ENCODE measurements at regions not wholly inside any gene's neighbourhood (a gene's known extent, or its start where the extent isn't known, plus 50 kb on each side); places are given as distances from the start of the nearest gene placed in this dataset.
"Not testable (repeated sequence)": the region's sequence is repeated elsewhere in the genome, so short reads cannot be mapped to it uniquely, and the experiment has no call there.

- no peak for DNase-seq (ENCODE audit: low read depth in 3 of 3, low spot score in 1 of 3)
These were observed 125.1 kb upstream of the TNP1 start for GRCh38 chr2:216984937-216985336.

DNA sequence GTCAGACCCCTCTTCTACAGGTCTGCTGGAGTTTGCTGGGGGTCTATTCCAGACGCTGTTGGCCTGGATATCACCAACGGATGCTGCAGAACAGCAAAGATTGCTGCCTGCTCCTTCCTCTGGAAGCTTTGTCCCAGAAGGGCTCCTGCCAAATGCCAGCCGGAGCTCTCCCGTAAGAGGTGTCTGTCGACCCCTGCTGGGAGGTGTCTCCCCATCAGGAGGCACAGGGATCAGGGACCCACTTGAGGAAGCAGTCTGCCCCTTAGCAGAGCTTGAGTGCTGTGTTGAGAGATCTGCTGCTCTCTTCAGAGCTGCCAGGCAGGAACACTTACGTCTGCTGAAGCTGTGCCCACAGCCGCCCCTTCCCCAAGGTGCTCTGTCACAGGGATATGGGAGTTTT lies 122.1 kb upstream of the TNP1 start:
- not testable (repeated sequence) for DNase-seq (ENCODE audit: low read depth in 3 of 3, low spot score in 1 of 3)

DNA sequence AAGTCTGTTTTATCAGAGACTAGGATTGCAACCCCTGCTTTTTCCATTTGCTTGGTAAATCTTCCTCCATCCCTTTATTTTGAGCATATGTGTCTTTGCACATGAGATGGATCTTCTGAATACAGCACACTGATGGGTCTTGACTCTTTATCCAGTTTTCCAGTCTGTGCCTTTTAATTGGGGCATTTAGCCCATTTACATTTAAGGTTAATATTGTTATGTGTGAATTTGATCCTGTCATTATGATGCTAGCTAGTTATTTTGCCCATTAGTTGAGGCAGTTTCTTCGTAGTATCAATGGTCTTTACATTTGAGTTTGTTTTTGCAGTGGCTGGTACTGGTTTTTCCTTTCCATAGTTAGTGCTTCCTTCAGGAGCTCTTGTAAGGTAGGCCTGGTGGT lies 120.6 kb upstream of the TNP1 start:
- not testable (repeated sequence) for DNase-seq (ENCODE audit: low read depth in 3 of 3, low spot score in 1 of 3)

GRCh38 chr2:216974321-216975302 lies 114.7 kb upstream of the TNP1 start:
- no peak for DNase-seq (ENCODE audit: low read depth in 3 of 3, low spot score in 1 of 3)

- no peak for DNase-seq (ENCODE audit: low read depth in 3 of 3, low spot score in 1 of 3)
These were observed 111.7 kb upstream of the TNP1 start for GRCh38 chr2:216971593-216971992.

- no peak for DNase-seq (ENCODE audit: low read depth in 3 of 3, low spot score in 1 of 3)
These were observed 110.6 kb upstream of the TNP1 start for GRCh38 chr2:216970359-216970915.

DNA sequence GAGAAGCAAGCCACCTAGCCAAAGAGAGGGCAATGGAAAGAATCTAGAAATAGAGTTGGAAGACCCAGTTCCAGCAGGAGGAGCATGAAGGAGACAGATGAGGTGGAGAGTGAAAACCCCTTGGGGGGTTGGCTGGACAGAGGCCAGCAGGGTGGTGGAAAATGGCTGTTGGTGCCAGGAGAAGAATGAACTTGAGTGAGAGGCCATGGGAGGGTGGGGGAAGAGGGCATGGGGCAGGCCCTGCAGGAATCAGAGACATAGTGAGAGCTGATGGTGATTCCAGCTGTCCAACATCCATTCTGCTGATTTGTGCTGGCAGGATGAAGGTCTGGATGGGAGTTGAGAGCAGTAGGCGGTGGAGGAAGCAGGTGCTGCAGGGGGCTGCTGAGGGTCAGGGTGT lies 108.0 kb upstream of the TNP1 start:
- no peak for DNase-seq (ENCODE audit: low read depth in 3 of 3, low spot score in 1 of 3)

DNA sequence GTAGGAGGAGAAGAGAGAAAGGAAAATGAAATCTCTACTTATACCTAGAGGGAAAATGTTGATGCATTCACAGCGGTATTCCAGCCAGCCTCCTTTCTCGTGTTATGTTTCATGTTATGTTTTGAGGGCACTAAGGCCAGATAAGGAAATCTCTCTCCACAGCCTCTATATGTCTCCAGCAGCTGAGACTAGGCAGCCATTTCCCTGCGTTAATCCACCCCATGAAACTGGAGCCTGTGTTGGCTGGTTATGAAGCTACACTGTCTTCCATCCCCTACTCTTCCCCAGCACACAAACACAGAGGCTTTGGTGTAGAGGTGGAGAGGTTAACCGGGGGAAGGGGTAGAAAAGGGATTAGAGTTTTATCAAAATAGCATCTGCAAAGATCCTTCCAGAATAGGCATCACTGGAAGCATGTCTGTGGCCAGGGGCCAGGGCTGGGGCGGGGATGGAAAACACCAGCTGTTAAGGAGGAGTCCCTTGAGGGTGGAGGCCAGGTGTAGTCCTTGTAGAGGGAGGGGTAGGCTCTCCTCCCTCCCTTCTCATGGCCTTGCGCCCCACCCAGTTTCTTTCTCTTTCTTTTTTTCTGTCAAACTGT lies 100.9 kb upstream of the TNP1 start:
- DNase-seq (ENCODE audit: low read depth in 3 of 3, low spot score in 1 of 3): no peak

DNA sequence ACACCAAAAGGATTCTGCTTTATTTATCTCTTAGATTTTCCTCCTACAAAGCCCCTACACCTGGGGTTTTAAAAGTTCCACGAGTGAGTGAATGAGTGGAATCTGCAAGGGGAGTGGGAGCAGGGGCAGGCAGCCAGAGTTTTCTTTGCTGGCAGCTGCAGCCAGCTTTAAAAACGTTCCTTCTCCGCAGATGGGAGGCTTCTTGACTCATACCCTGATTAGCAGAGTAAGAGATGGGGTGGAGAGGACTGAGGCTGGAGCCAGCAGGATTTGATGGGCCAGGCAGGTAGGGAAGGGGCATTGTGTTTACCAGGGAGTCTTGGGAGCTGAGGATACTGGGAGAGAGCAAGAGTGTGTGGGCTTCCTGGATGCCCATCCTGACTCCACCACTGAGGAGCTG lies 99.6 kb upstream of the TNP1 start:
- no peak for DNase-seq (ENCODE audit: low read depth in 3 of 3, low spot score in 1 of 3)

- no peak for DNase-seq (ENCODE audit: low read depth in 3 of 3, low spot score in 1 of 3)
These were observed 97.1 kb upstream of the TNP1 start for GRCh38 chr2:216956820-216957493.

GRCh38 chr2:216951171-216951570 lies 91.3 kb upstream of the TNP1 start:
- DNase-seq (ENCODE audit: low read depth in 3 of 3, low spot score in 1 of 3): no peak

DNA sequence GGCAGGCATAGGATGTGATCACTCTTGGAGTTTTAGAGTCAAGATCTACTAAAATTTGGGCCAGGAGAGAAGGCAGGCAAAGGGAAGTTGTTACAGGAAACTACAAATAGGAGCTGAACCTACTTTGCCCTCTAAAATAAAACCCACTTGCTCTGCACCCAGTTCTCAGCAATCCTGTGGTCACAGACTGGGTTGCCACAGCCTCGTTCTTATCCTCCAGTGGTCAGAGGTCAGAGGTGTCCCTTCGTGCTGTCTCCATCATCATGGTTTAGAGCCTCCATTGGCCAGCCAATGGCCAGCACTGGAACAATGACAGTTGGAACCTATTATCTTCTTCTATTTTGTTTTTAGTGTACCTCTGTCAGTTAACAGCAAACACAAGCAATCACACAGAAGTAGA lies 90.7 kb upstream of the TNP1 start:
- DNase-seq (ENCODE audit: low read depth in 3 of 3, low spot score in 1 of 3): no peak

GRCh38 chr2:216949700-216950413 lies 90.0 kb upstream of the TNP1 start:
- no peak for DNase-seq (ENCODE audit: low read depth in 3 of 3, low spot score in 1 of 3)

DNA sequence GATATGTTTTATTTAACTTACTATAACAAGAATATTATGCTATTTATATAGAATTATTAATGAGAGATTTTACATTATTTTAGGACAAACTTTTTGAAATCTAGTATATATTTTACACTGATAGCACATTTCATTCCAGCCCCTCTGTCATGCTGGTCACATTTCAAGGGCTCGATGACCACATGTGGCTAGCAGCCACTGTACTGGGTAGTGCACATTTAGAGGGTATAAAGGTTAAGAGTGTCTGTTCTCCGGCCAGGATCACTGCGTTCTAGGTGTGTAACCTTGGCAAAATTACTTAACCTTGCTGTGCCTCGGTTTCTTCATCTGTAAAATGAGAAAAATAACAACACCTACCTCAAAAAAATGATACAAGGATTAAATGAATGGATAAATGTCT lies 87.2 kb upstream of the TNP1 start:
- DNase-seq (ENCODE audit: low read depth in 3 of 3, low spot score in 1 of 3): no peak

DNA sequence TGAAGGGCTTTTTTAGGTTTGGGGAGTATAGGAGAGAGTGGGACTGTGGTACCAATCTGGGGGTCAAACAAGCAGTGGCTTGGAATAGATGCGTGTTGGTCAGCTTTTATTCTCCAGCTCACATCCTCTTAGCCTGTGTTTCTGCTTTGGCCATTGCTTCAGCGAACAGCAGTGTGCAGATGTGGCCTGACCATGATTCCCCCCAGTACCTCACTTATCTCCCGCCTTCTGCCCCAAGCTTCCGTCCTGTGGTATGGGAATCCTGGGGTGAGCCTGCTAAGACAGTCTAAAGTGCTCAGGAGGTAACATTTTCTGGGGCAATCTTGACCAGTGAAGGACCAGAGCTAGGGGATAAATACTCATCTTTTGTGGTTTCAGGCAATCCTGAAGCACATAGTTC lies 84.9 kb upstream of the TNP1 start:
- DNase-seq (ENCODE audit: low read depth in 3 of 3, low spot score in 1 of 3): no peak

GRCh38 chr2:216943109-216943508 lies 83.2 kb upstream of the TNP1 start:
- DNase-seq (ENCODE audit: low read depth in 3 of 3, low spot score in 1 of 3): no peak

GRCh38 chr2:216942465-216942864 lies 82.6 kb upstream of the TNP1 start:
- no peak for DNase-seq (ENCODE audit: low read depth in 3 of 3, low spot score in 1 of 3)

DNA sequence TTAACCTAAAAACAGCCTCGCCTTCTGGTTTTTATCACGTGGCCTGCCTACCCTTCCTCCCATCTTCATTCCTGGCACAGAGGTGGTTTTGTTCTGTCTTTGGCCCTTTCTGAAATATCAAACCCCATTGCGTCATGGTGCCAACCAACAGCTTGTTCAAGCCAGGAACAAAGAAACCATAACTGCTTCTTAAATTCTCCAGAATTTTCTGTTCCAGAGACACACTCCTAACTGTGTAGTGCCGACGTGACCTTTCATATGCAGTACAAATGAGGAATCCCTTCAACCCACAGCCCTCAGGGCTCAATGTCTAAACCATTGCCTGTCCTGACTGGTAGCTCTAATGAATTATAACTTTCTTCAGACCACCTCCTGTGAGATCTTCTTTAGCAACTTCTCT lies 82.2 kb upstream of the TNP1 start:
- no peak for DNase-seq (ENCODE audit: low read depth in 3 of 3, low spot score in 1 of 3)

- no peak for DNase-seq (ENCODE audit: low read depth in 3 of 3, low spot score in 1 of 3)
These were observed 77.1 kb upstream of the TNP1 start for GRCh38 chr2:216936954-216937357.

GRCh38 chr2:216934623-216935022 lies 74.8 kb upstream of the TNP1 start:
- DNase-seq (ENCODE audit: low read depth in 3 of 3, low spot score in 1 of 3): no peak

DNA sequence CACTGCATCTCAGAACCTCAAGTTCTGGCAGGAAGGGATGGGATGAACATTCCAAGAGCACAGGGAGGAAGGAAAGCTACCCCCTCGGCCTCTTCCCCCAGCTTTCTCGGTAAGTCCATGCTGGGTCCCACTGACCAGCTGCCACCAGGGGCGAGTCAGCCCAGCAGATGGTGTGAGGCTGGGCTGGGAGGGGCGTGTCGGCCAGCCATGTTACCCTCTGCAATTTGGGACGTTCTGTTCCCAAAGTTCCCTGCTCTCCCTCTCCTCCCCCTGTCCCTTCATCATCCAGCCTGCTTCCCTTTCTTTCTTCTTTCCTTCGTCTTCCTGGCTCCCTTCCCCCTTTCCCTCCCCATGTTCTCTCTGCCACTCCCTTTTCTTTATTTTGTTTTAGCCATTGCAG lies 74.3 kb upstream of the TNP1 start:
- DNase-seq (ENCODE audit: low read depth in 3 of 3, low spot score in 1 of 3): no peak

All from stimulated activated CD4-positive, alpha-beta T cell treated with anti-CD3 and anti-CD28 coated beads, TNF-alpha, amount 100 ng/mL, for 1 hour (primary cell).